CD4-positive, alpha-beta T cell treated with Interleukin-2 at 100 ng/mL for 4 hours (primary cell): ENCODE measurements at regions not wholly inside any gene's neighbourhood (a gene's known extent, or its start where the extent isn't known, plus 50 kb on each side); places are given as distances from the start of the nearest gene placed in this dataset.

ENCODE experiments used
- DNase-seq: peaks from one replicate; pipeline ENCODE4 v3.0.0-alpha.2; 2020; ENCODE audit warnings: low spot score

DNA sequence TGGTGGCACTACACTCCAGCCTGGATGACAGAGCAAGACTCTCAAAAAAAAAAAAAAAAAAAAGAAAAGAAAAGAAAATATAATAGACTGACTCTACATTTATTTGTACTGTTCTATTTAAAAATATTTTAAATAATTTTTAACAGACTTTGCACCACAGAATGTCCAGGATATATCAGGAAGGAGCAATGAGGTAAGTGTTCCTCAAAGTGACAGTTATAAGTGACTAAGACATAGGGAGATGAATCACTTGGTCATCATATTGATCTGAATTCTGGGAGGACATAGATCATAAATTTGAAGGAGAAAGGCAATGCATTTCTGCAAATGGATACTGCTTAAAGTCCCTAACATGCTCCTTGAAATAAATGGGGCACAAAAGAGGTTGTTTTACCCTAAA is 221.5 kb downstream of the KCNC2 start:
- no peak for DNase-seq
